K562 (cell line): ENCODE measurements at regions not wholly inside any gene's neighbourhood (a gene's known extent, or its start where the extent isn't known, plus 50 kb on each side); places are given as distances from the start of the nearest gene placed in this dataset.

Source experiments
- ATAC-seq: fragments of 200-7000 bp; cut with Tn5 transposase; 3 replicates; pipeline ENCODE4 v1.9.1; 2020; ENCODE audit warnings: moderate library complexity
- BruUV-seq: library from RNA; stranded (reverse); fragments of 400-500 nt; replicated peaks from 2 replicates; lab custom pipeline; 2021; lab: Mats Ljungman, UMichigan
- CTCF ChIA-PET: fragments of 300-600 bp; formaldehyde crosslinking; extraction: SDS; loops from one replicate; lab custom pipeline; 2021; ENCODE audit warnings: low intra/inter-chr PET ratio; lab: Yijun Ruan, JAX
- POLR2A ChIA-PET: fragments of 300-600, 350-650 bp; sonication (Branson Sonifier 250); formaldehyde crosslinking; extraction: SDS; loops from one replicate; lab custom pipeline; 2021; ENCODE audit warnings: antibody characterized with exemption, inconsistent platforms; lab: Yijun Ruan, JAX
- DNase-seq, 4 experiments: peaks; one replicate each; pipeline versions ENCODE4 v3.0.0 to v3.0.0-alpha.2; 2011 to 2018; ENCODE audit warnings: low spot score in 3 of 4, mixed read lengths in 3 of 4; ENCODE audit errors: extremely low read depth in 1 of 4
- FAIRE-seq: peaks from 2 replicates; lab custom pipeline; 2011; peaks lifted over from hg19 to GRCh38; lab: Jason Lieb, UNC
- H2AFZ ChIP-seq: 2 replicates; pipeline ENCODE4 v1.6.0; 2011; ENCODE audit warnings: low read depth, low read length, control low read depth, inconsistent platforms
- H3K27ac ChIP-seq: fragments of 200-600 bp; 3 replicates; pipeline ENCODE4 v1.8.0; 2011; ENCODE audit warnings: low read depth, mild to moderate bottlenecking, control low read depth, inconsistent platforms, low read length, moderate library complexity, mixed read lengths; ENCODE audit errors: extremely low read depth
- H3K27me3 ChIP-seq, 2 experiments: fragments of 300-600 bp in 1 of 2; 2 replicates in 1 of 2; 3 replicates in 1 of 2; pipeline versions ENCODE4 v1.6.0 to v1.8.0; 2011; ENCODE audit warnings: inconsistent platforms in 2 of 2, low read length in 2 of 2, mild to moderate bottlenecking in 1 of 2, mixed read lengths in 1 of 2, moderate library complexity in 1 of 2; ENCODE audit not compliant: control insufficient read depth in 2 of 2, insufficient read depth in 2 of 2
- H3K36me3 ChIP-seq: fragments of 300-600 bp; 3 replicates; pipeline ENCODE4 v1.8.0; 2011; ENCODE audit warnings: mild to moderate bottlenecking, low read length, inconsistent platforms; ENCODE audit not compliant: control insufficient read depth, insufficient read depth
- H3K4me1 ChIP-seq, 2 experiments: fragments of 200-600 bp in 1 of 2; replicated peaks in 1 of 2; 2 replicates in 1 of 2; 3 replicates in 1 of 2; pipeline versions ENCODE4 v1.5.1 to v1.8.0; 2011; ENCODE audit warnings: inconsistent platforms in 2 of 2, low read length in 2 of 2, mild to moderate bottlenecking in 1 of 2, mixed read lengths in 1 of 2, moderate library complexity in 1 of 2; ENCODE audit not compliant: control insufficient read depth in 2 of 2, insufficient read depth in 2 of 2
- H3K4me2 ChIP-seq: 2 replicates; pipeline ENCODE4 v1.6.1; 2011; ENCODE audit warnings: low read length, control low read depth, inconsistent platforms, mixed read lengths; ENCODE audit not compliant: insufficient read depth
- H3K4me3 ChIP-seq: fragments of 200-600 bp; sonication (generic), shearing (Covaris generic); 2 replicates; pipeline ENCODE4 v1.5.1; 2016; ENCODE audit warnings: control low read depth, inconsistent platforms
- H3K79me2 ChIP-seq: fragments of 200-600 bp; 3 replicates; pipeline ENCODE4 v1.8.0; 2011; ENCODE audit warnings: low read length, inconsistent platforms; ENCODE audit not compliant: control insufficient read depth, insufficient read depth
- H3K9ac ChIP-seq, 2 experiments: 2 replicates each; pipeline versions ENCODE4 v1.6.0 to v1.6.1; 2011; ENCODE audit warnings: low read depth in 2 of 2, low read length in 2 of 2, control low read depth in 1 of 2, inconsistent platforms in 1 of 2, mild to moderate bottlenecking in 1 of 2, mixed read lengths in 1 of 2; ENCODE audit not compliant: insufficient read depth in 1 of 2
- H3K9me1 ChIP-seq: one replicate; pipeline ENCODE4 v1.6.0; 2011; ENCODE audit warnings: inconsistent platforms, mild to moderate bottlenecking, low read length, moderate library complexity; ENCODE audit not compliant: control insufficient read depth, insufficient read depth
- H3K9me3 ChIP-seq: replicated peaks from 2 replicates; pipeline ENCODE4 v1.5.1; 2011; ENCODE audit warnings: low read depth, low read length, inconsistent platforms; ENCODE audit not compliant: control insufficient read depth, insufficient read depth
- H4K20me1 ChIP-seq: replicated peaks from 2 replicates; pipeline ENCODE4 v1.6.1; 2011; ENCODE audit warnings: low read length, inconsistent platforms, mixed read lengths; ENCODE audit not compliant: control insufficient read depth, insufficient read depth
- ASH1L ChIP-seq: fragments of 450-650 bp; IDR thresholded peaks from 2 replicates; pipeline ENCODE4 v1.6.1; 2018; ENCODE audit warnings: borderline replicate concordance, mild to moderate bottlenecking, low read depth; ENCODE audit not compliant: partially characterized antibody
- WGBS: fragments of 100-300 bp; shearing (Covaris generic); methylation state at CpG from one replicate; pipeline ENCODE4 v1.1.6; 2016; ENCODE audit warnings: low coverage, mixed read lengths; ENCODE audit not compliant: insufficient coverage; ENCODE audit errors: missing lambda C conversion rate; 5-methylcytosine and 5-hydroxymethylcytosine counted together
- in situ Hi-C: fragments of 300-500 bp; cut with MboI; formaldehyde crosslinking; loops from 4 replicates; pipeline ENCODE4 v1.15.0; 2018; ENCODE audit warnings: inconsistent platforms, mixed read lengths
- intact Hi-C: fragments of 100-400 bp; cut with micrococcal nuclease; formaldehyde crosslinking; loops from 2 replicates; pipeline ENCODE4 v1.14.2; 2022
- TF ChIP-seq, protein P1 (sequence below), 2 experiments: fragments of 450-650 bp; formaldehyde crosslinking in 1 of 2; IDR thresholded peaks; 2 replicates each; pipeline versions ENCODE4 v1.4.0 to v1.6.1; 2014 to 2020; ENCODE audit warnings: mild to moderate bottlenecking in 2 of 2, borderline replicate concordance in 1 of 2, low read depth in 1 of 2

DNA sequence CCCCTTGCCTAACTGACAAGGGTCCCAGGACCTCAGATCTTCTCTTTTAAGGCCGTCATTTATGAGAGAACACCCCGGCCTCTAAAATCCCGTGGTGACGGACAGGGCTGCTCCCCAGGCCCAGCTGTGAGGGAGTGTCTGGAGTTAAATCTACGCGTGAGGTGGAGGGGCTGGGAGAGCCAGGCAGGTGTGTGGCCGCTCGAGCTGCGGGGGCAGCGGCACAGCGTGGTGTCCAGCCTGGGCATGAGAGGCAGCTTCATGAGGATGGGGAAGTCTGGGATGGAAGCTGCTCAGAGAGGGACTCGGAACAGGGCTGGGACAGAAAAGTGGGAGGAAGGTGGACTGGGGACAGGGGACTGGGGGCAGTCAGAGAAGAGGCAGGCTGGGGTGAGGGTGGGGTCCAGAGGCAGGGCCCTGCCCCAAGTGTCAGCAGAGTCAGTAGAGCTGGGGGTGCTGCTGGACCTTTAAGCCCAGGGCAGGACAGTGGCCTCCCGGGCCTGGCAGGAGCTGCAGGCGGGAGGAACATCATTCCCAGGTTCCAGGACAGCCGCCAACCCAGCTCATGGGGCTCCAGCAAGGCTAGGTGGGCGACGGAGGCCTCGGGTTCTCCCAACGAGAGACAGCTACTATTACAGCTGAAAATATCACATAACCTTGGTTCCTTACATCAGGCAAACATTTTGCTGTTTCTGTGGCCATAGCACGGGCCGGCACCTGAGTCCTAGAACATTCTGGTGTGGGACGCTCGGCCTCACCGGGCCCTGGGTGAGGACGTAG lies 55.2 kb downstream of the JAKMIP3 start:
- no peaks in the 10 kb centered on the region for H3K9me1 ChIP-seq
- H3K36me3 ChIP-seq, result no peaks in the 10 kb centered on the region
- CTCF ChIA-PET, result no interaction called here
- peaks cover 0 to 3% of the 10 kb centered on the region in 2 experiments; a peak in 1 of 5 replicates for H3K4me1 ChIP-seq
- POLR2A ChIA-PET, result interaction anchor here (0.6 kb wide), 2 partner anchors 13 to 121 kb away, joined by 3 read pairs; no protein-coding TSS in a partner anchor
- no peak overlapping the region for H2AFZ ChIP-seq
- intact Hi-C loops (no loop called here), in situ Hi-C loops (no loop called here)
- H3K9me3 ChIP-seq, result no peaks in the 10 kb centered on the region
- H3K79me2 ChIP-seq, result no peaks in the 10 kb centered on the region
- no peak overlapping the region for H3K4me2 ChIP-seq
- H4K20me1 ChIP-seq, result no peaks in the 10 kb centered on the region
- no TSS peak for BruUV-seq
- TF ChIP-seq, protein P1, sequence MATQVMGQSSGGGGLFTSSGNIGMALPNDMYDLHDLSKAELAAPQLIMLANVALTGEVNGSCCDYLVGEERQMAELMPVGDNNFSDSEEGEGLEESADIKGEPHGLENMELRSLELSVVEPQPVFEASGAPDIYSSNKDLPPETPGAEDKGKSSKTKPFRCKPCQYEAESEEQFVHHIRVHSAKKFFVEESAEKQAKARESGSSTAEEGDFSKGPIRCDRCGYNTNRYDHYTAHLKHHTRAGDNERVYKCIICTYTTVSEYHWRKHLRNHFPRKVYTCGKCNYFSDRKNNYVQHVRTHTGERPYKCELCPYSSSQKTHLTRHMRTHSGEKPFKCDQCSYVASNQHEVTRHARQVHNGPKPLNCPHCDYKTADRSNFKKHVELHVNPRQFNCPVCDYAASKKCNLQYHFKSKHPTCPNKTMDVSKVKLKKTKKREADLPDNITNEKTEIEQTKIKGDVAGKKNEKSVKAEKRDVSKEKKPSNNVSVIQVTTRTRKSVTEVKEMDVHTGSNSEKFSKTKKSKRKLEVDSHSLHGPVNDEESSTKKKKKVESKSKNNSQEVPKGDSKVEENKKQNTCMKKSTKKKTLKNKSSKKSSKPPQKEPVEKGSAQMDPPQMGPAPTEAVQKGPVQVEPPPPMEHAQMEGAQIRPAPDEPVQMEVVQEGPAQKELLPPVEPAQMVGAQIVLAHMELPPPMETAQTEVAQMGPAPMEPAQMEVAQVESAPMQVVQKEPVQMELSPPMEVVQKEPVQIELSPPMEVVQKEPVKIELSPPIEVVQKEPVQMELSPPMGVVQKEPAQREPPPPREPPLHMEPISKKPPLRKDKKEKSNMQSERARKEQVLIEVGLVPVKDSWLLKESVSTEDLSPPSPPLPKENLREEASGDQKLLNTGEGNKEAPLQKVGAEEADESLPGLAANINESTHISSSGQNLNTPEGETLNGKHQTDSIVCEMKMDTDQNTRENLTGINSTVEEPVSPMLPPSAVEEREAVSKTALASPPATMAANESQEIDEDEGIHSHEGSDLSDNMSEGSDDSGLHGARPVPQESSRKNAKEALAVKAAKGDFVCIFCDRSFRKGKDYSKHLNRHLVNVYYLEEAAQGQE (IDR thresholded peaks at IDR 0.05; ENCODE audit: borderline replicate concordance), result no peak
- TF ChIP-seq, protein P1 (CRISPR knock-in tag; IDR thresholded peaks at IDR 0.05; ENCODE audit: low read depth), result no peak
- TF ChIP-seq ASH1L, result no peak
- no peak for FAIRE-seq
- no peak overlapping the region; a peak in 1 of 4 replicates for H3K9ac ChIP-seq
- no peak for ATAC-seq
- no peak for DNase-seq
- no peak overlapping the region for H3K27ac ChIP-seq
- no peak overlapping the region for H3K4me3 ChIP-seq
- WGBS, result 0% methylated on average over 22 of the region's 25 CpGs
- peaks cover 12 to 74% of the 10 kb centered on the region in 2 experiments for H3K27me3 ChIP-seq
